Astrocyte of the cerebellum (primary cell): ENCODE measurements at regions not wholly inside any gene's neighbourhood (a gene's known extent, or its start where the extent isn't known, plus 50 kb on each side); places are given as distances from the start of the nearest gene placed in this dataset.
"Not testable (repeated sequence)": the region's sequence is repeated elsewhere in the genome, so short reads cannot be mapped to it uniquely, and the experiment has no call there.

Experiments used
- DNase-seq: peaks from one replicate; pipeline ENCODE4 v3.0.0-alpha.2; 2011; ENCODE audit warnings: low read depth
- H3K4me3 ChIP-seq: 2 replicates; pipeline ENCODE4 v1.5.1; 2011; ENCODE audit warnings: mild to moderate bottlenecking, low read depth, low read length, moderate library complexity
- CTCF ChIP-seq: IDR thresholded peaks from 2 replicates; pipeline ENCODE4 v1.5.1; 2012; ENCODE audit warnings: low read length, low read depth, moderate library complexity, mild to moderate bottlenecking; ENCODE audit errors: missing control alignments
- in situ Hi-C: cut with HindIII; loops from 2 replicates; pipeline ENCODE4 v1.10.0; 2017; ENCODE audit warnings: low sequenced_read_pairs

- in situ Hi-C loops, result no loop called here
- no peak overlapping the region for H3K4me3 ChIP-seq
- TF ChIP-seq CTCF, result no peak
- no peak for DNase-seq
Observed at GRCh38 chr4:19155568-19155967, 1096.1 kb upstream of the SLIT2 start.

- in situ Hi-C loops, DNase-seq, H3K4me3 ChIP-seq: not testable (repeated sequence)
Observed at GRCh38 chr4:19154267-19154666, 1097.4 kb upstream of the SLIT2 start.

GRCh38 chr4:19152264-19152663, 1099.4 kb upstream of the SLIT2 start:
- H3K4me3 ChIP-seq, result no peak overlapping the region
- no peak for DNase-seq
- in situ Hi-C loops, result no loop called here
- TF ChIP-seq CTCF, result no peak

- no peak for TF ChIP-seq CTCF
- in situ Hi-C loops, result no loop called here
- DNase-seq, result no peak
- no peak overlapping the region for H3K4me3 ChIP-seq
Observed at GRCh38 chr4:19151684-19152083, 1100.0 kb upstream of the SLIT2 start.

GRCh38 chr4:19146038-19146437, 1105.7 kb upstream of the SLIT2 start:
- TF ChIP-seq CTCF, result no peak
- H3K4me3 ChIP-seq, result no peak overlapping the region
- in situ Hi-C loops, result no loop called here
- no peak for DNase-seq

- H3K4me3 ChIP-seq, result no peak overlapping the region
- no peak for DNase-seq
- TF ChIP-seq CTCF, result no peak
- in situ Hi-C loops, result no loop called here
Observed at GRCh38 chr4:19135895-19136633, 1114.5 kb upstream of the LCORL start.

- no peak for TF ChIP-seq CTCF
- DNase-seq, result no peak
- H3K4me3 ChIP-seq, result no peak overlapping the region
- in situ Hi-C loops, result no loop called here
Observed at GRCh38 chr4:19134685-19135084, 1113.1 kb upstream of the LCORL start.
